Mesenchymal stem cell (in vitro differentiated cells and primary cell): ENCODE measurements at regions not wholly inside any gene's neighbourhood (a gene's known extent, or its start where the extent isn't known, plus 50 kb on each side); places are given as distances from the start of the nearest gene placed in this dataset.
A peak's percentile ranks its signal among the peaks of the same experiment; 100 is the strongest.

Experiments used
- DNase-seq: peaks from one replicate; pipeline ENCODE4 v3.0.0-alpha.2; 2013
- H2AFZ ChIP-seq: one replicate; pipeline ENCODE4 v1.6.1; 2013; ENCODE audit warnings: low read depth, mild to moderate bottlenecking, control low read depth, inconsistent platforms, low read length, moderate library complexity
- H2AK5ac ChIP-seq: 2 replicates; pipeline ENCODE4 v1.6.1; 2013; ENCODE audit warnings: low read length, moderate library complexity, mild to moderate bottlenecking, inconsistent platforms; ENCODE audit not compliant: severe bottlenecking
- H2BK120ac ChIP-seq: one replicate; pipeline ENCODE4 v1.6.1; 2013; ENCODE audit warnings: low read depth, mild to moderate bottlenecking, inconsistent platforms, low read length, moderate library complexity
- H2BK12ac ChIP-seq, 2 experiments: one replicate each; pipeline ENCODE4 v1.6.1; 2013; ENCODE audit warnings: inconsistent platforms in 2 of 2, low read length in 2 of 2, mild to moderate bottlenecking in 2 of 2, moderate library complexity in 2 of 2, control low read depth in 1 of 2
- H2BK15ac ChIP-seq: one replicate; pipeline ENCODE4 v1.6.1; 2013; ENCODE audit warnings: mild to moderate bottlenecking, low read depth, inconsistent platforms; ENCODE audit not compliant: poor library complexity, severe bottlenecking
- H2BK5ac ChIP-seq: 2 replicates; pipeline ENCODE4 v1.6.1; 2013; ENCODE audit warnings: low read depth, mild to moderate bottlenecking, low read length, control low read depth, inconsistent platforms; ENCODE audit not compliant: poor library complexity, severe bottlenecking
- H3K14ac ChIP-seq, 2 experiments: one replicate each; pipeline ENCODE4 v1.6.1; 2013; ENCODE audit warnings: inconsistent platforms in 2 of 2, low read length in 2 of 2, control low read depth in 1 of 2, mild to moderate bottlenecking in 1 of 2, moderate library complexity in 1 of 2
- H3K18ac ChIP-seq, 2 experiments: one replicate each; pipeline ENCODE4 v1.6.1; 2013; ENCODE audit warnings: inconsistent platforms in 2 of 2, low read length in 2 of 2, control low read depth in 1 of 2, low read depth in 1 of 2, mild to moderate bottlenecking in 1 of 2
- H3K23ac ChIP-seq, 2 experiments: one replicate each; pipeline ENCODE4 v1.6.1; 2013; ENCODE audit warnings: inconsistent platforms in 2 of 2, low read length in 2 of 2, mild to moderate bottlenecking in 2 of 2, moderate library complexity in 2 of 2, control low read depth in 1 of 2
- H3K27ac ChIP-seq: 2 replicates; pipeline ENCODE4 v1.5.1; 2013; ENCODE audit warnings: mild to moderate bottlenecking, moderate library complexity, low read length, control low read depth, inconsistent platforms; ENCODE audit not compliant: poor library complexity, severe bottlenecking
- H3K27me3 ChIP-seq, 2 experiments: 2 replicates each; pipeline versions ENCODE4 v1.6.1 to v1.7.0; 2013; ENCODE audit warnings: low read length in 2 of 2, mild to moderate bottlenecking in 2 of 2, moderate library complexity in 2 of 2, control low read depth in 1 of 2, inconsistent platforms in 1 of 2; ENCODE audit not compliant: control insufficient read depth in 1 of 2, insufficient read depth in 1 of 2
- H3K36me3 ChIP-seq, 2 experiments: 2 replicates each; pipeline versions ENCODE4 v1.6.1 to v1.7.0; 2013; ENCODE audit warnings: low read length in 2 of 2, control low read depth in 1 of 2, inconsistent platforms in 1 of 2, low read depth in 1 of 2, mild to moderate bottlenecking in 1 of 2; ENCODE audit not compliant: insufficient read depth in 2 of 2, control insufficient read depth in 1 of 2
- H3K4ac ChIP-seq, 2 experiments: one replicate each; pipeline ENCODE4 v1.6.1; 2013; ENCODE audit warnings: inconsistent platforms in 2 of 2, low read length in 2 of 2, mild to moderate bottlenecking in 2 of 2, moderate library complexity in 2 of 2, control low read depth in 1 of 2, low read depth in 1 of 2
- H3K4me1 ChIP-seq: 2 replicates; pipeline ENCODE4 v1.6.1; 2013; ENCODE audit warnings: low read depth, low read length, control low read depth; ENCODE audit not compliant: control insufficient read depth, insufficient read depth
- H3K4me2 ChIP-seq: 2 replicates; pipeline ENCODE4 v1.6.1; 2013; ENCODE audit warnings: low read length, mild to moderate bottlenecking, inconsistent platforms; ENCODE audit not compliant: poor library complexity, severe bottlenecking
- H3K4me3 ChIP-seq, 2 experiments: 2 replicates each; pipeline versions ENCODE4 v1.5.1 to v1.7.0; 2013; ENCODE audit warnings: low read length in 2 of 2, mild to moderate bottlenecking in 2 of 2, control low read depth in 1 of 2, low read depth in 1 of 2; ENCODE audit not compliant: insufficient read depth in 1 of 2
- H3K79me1 ChIP-seq: replicated peaks from 2 replicates; pipeline ENCODE4 v1.6.1; 2013; ENCODE audit warnings: mild to moderate bottlenecking, control low read depth, low read length, inconsistent platforms; ENCODE audit not compliant: poor library complexity, severe bottlenecking
- H3K9ac ChIP-seq: 2 replicates; pipeline ENCODE4 v1.7.0; 2013; ENCODE audit warnings: mild to moderate bottlenecking, low read length, moderate library complexity
- H3K9me3 ChIP-seq: 2 replicates; pipeline ENCODE4 v1.7.0; 2013; ENCODE audit warnings: mild to moderate bottlenecking, low read length; ENCODE audit not compliant: control insufficient read depth
- H4K8ac ChIP-seq: one replicate; pipeline ENCODE4 v1.6.1; 2013; ENCODE audit warnings: inconsistent platforms, mild to moderate bottlenecking, low read length, moderate library complexity
- H4K91ac ChIP-seq: one replicate; pipeline ENCODE4 v1.6.1; 2013; ENCODE audit warnings: mild to moderate bottlenecking, low read length, inconsistent platforms
- WGBS: methylation state at CpG from one replicate; pipeline ENCODE4 v1.1.7; 2013; ENCODE audit warnings: mixed read lengths; 5-methylcytosine and 5-hydroxymethylcytosine counted together

DNA sequence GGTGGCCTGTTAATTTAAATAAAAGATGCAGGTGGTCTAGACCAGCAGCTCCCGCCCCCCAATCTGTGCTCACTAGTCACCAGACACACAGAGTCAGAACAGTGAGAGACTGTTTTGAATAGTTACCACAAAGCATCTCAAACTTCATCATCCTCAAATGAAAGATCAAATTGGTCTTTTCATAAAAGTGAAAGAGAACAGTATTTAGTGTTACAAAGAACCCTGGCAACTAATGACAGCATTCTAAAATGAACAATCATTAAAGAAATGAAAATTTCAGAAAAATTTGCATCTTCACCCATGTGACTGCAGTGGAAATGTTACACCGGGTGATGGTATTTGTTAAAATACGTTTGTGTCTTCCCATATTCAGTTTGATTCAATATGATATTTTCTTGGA lies 65.5 kb upstream of the PMAIP1 start:
- no peak overlapping the region for H2BK15ac ChIP-seq
- H2BK12ac ChIP-seq: no peak overlapping the region
- no peak overlapping the region for H3K18ac ChIP-seq
- no peak for DNase-seq
- no peak overlapping the region for H3K4me3 ChIP-seq
- H2AK5ac ChIP-seq: no peak overlapping the region
- peaks cover 9 to 13% of the 10 kb centered on the region in 2 experiments for H3K27me3 ChIP-seq
- no peak overlapping the region for H3K4ac ChIP-seq
- H4K8ac ChIP-seq: no peak overlapping the region
- 69% methylated on average over 3 of the region's 3 CpGs for WGBS
- no peak overlapping the region for H3K23ac ChIP-seq
- no peaks in the 10 kb centered on the region for H3K4me1 ChIP-seq
- H4K91ac ChIP-seq: no peak overlapping the region
- H3K79me1 ChIP-seq: no peaks in the 10 kb centered on the region
- no peaks in the 10 kb centered on the region for H3K9me3 ChIP-seq
- no peak overlapping the region for H2BK5ac ChIP-seq
- no peaks in the 10 kb centered on the region for H3K36me3 ChIP-seq
- no peak overlapping the region for H3K27ac ChIP-seq
- no peak overlapping the region for H2BK120ac ChIP-seq
- no peak overlapping the region for H2AFZ ChIP-seq
- H3K9ac ChIP-seq: no peak overlapping the region
- H3K14ac ChIP-seq: no peak overlapping the region
- no peak overlapping the region for H3K4me2 ChIP-seq

DNA sequence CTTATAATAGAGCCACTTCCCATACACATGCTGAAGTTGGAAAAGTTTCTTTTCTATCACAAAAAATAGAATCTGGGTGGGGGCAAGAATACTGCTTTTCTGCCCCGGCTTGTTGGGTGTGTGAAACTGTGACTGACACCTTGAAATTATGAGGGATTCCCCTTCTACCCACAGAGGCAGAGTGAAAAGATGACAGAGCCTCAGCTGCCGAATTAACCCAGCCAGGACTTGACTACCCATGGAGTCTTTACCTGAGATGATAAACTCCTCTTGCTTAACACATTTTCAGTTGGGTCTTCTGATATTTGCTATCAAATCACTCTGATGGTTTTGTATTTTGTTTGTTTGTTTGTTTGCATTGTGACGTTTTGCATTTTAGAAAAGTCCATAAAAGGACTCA lies 66.0 kb upstream of the PMAIP1 start:
- Histone ChIP-seq H3K9ac (no peak overlapping the region), H3K9me3 (no peaks in the 10 kb centered on the region), H3K18ac (no peak overlapping the region), H3K4me1 (no peaks in the 10 kb centered on the region), H2AK5ac (no peak overlapping the region), H2BK15ac (no peak overlapping the region), H3K4ac (no peak overlapping the region), H2AFZ (no peak overlapping the region), H3K36me3 (no peaks in the 10 kb centered on the region), H3K23ac (no peak overlapping the region), H3K27me3 (peaks cover 9 to 13% of the 10 kb centered on the region in 2 experiments), H3K14ac (no peak overlapping the region), H3K27ac (no peak overlapping the region), H3K79me1 (no peaks in the 10 kb centered on the region), H2BK12ac (no peak overlapping the region), H2BK120ac (no peak overlapping the region), H4K91ac (no peak overlapping the region), H2BK5ac (no peak overlapping the region), H4K8ac (no peak overlapping the region), H3K4me2 (no peak overlapping the region), H3K4me3 (no peak overlapping the region)
- DNase-seq: no peak
- 75% methylated on average over 2 of the region's 3 CpGs for WGBS

DNA sequence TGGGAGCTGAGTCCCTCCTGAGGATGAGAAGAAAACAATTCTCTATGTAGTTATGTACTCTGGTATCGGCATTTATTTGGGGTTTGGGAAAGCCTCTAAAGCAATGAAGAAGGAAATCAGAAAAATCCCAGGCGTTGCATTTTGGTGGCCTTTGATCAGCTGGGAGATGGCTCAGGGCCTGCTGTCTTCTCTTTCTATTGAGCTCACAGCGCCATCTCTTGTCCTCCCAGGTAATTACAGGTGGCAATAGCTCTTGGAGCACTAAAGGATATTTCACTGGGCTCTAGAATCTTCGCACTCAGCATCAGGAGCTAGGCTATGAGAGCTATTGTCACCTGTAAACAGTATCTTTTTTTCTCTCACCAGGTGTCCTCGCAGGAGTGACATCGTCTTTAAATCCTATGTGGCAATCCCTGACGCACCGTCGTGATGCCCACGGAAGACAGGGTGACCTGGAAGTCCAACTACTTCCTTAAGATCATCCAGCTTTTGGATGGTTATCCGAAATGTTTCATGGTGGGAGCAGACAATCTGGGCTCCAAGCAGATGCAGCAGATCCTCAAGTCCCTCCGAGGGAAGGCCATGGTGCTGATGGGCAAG lies 76.1 kb upstream of the PMAIP1 start:
- no peak overlapping the region for H3K23ac ChIP-seq

DNA sequence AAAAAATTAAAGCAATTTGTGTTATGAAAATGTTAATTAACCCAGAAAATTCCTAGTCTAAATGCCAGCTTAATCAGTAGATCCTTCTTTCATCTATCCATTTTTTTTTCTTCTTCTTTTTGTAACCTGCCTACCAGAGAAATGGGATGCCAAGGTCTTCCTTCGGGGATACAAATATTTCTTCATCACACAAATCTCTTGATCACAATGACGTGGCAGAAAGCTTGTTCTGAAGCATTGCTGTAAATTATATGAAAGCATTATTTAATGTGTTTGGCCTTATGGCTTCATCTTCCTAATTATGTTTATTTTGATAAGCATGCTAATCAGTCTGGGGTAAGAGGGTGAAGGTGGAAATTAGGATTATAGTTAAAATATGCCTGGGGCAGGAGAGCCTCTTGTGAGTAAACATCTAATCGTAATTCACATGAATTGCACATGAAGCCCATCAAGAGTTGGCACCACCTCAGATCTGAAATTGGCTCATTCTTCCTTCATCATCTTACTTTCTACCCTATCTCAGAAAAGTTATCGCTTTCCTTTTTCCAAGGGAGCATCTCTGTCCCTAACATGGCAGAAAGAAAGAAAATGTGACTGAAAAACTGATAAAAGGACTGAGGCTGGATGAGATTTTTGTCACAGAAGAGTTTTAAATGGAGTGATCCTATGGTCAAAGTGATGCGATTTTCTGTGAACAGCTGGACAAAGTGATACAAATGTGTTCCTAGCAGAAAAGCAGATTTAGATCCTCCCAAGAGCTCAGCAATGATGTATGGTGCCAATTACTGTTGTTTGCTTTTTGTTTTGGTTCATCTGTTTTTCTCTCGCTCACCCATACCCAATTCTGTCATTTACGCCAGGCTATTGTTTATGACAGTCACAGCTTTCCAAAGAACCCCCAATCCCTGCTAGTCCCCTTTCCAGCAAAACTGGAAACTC lies 76.9 kb upstream of the PMAIP1 start:
- H2BK12ac ChIP-seq: no peak overlapping the region
- H3K4me3 ChIP-seq: peak overlapping the region in 1 of 2 experiments; percentile 11
- no peak overlapping the region for H2AFZ ChIP-seq
- H3K4me1 ChIP-seq: no peaks in the 10 kb centered on the region
- H4K8ac ChIP-seq: no peak overlapping the region
- no peak for DNase-seq
- no peak overlapping the region for H2BK5ac ChIP-seq
- H3K23ac ChIP-seq: no peak overlapping the region
- H3K36me3 ChIP-seq: peaks cover 0 to 3% of the 10 kb centered on the region in 2 experiments
- no peak overlapping the region for H3K4me2 ChIP-seq
- no peak overlapping the region for H3K4ac ChIP-seq
- 98% methylated on average over 5 of the region's 7 CpGs for WGBS
- no peak overlapping the region for H4K91ac ChIP-seq
- no peaks in the 10 kb centered on the region for H3K9me3 ChIP-seq
- no peak overlapping the region for H3K14ac ChIP-seq
- peak overlapping the region; percentile 64 for H3K9ac ChIP-seq
- H3K27ac ChIP-seq: no peak overlapping the region
- H3K18ac ChIP-seq: no peak overlapping the region
- no peaks in the 10 kb centered on the region for H3K27me3 ChIP-seq
- no peak overlapping the region for H2AK5ac ChIP-seq
- no peak overlapping the region for H2BK15ac ChIP-seq
- H3K79me1 ChIP-seq: no peaks in the 10 kb centered on the region
- H2BK120ac ChIP-seq: no peak overlapping the region

More for the DNA sequence above, 76.1 kb upstream of the PMAIP1 start:
- no peaks in the 10 kb centered on the region for H3K4me1 ChIP-seq
- no peak overlapping the region for H2BK5ac ChIP-seq
- WGBS: 33% methylated on average over 12 of the region's 12 CpGs
- H2BK12ac ChIP-seq: no peak overlapping the region
- H2AK5ac ChIP-seq: no peak overlapping the region
- H3K27ac ChIP-seq: no peak overlapping the region
- peak overlapping the region; percentile 64 for H3K9ac ChIP-seq
- H3K14ac ChIP-seq: no peak overlapping the region
- H4K91ac ChIP-seq: no peak overlapping the region
- peak overlapping the region in 1 of 2 experiments; percentile 11 for H3K4me3 ChIP-seq
- H3K27me3 ChIP-seq: no peaks in the 10 kb centered on the region
- no peak overlapping the region for H2BK15ac ChIP-seq
- H3K79me1 ChIP-seq: no peaks in the 10 kb centered on the region
- no peaks in the 10 kb centered on the region for H3K9me3 ChIP-seq
- no peak overlapping the region for H2AFZ ChIP-seq
- no peak overlapping the region for H2BK120ac ChIP-seq
- H4K8ac ChIP-seq: no peak overlapping the region
- DNase-seq: peak; percentile 73
- no peak overlapping the region for H3K18ac ChIP-seq
- no peak overlapping the region for H3K4me2 ChIP-seq
- H3K4ac ChIP-seq: no peak overlapping the region
- peaks cover 0 to 3% of the 10 kb centered on the region in 2 experiments for H3K36me3 ChIP-seq
